ENCODE measurements at regions not wholly inside any gene's neighbourhood (a gene's known extent, or its start where the extent isn't known, plus 50 kb on each side); places are given as distances from the start of the nearest gene placed in this dataset.
"Not testable (repeated sequence)": the region's sequence is repeated elsewhere in the genome, so short reads cannot be mapped to it uniquely, and the experiment has no call there.

- no peak for DNase-seq (ENCODE audit: low read depth)
Measured at GRCh38 chr5:98503616-98504015, 269.8 kb upstream of the RGMB start.

- DNase-seq (ENCODE audit: low read depth) = no peak
Measured at GRCh38 chr5:98504505-98504904, 269.0 kb upstream of the RGMB start.

DNA sequence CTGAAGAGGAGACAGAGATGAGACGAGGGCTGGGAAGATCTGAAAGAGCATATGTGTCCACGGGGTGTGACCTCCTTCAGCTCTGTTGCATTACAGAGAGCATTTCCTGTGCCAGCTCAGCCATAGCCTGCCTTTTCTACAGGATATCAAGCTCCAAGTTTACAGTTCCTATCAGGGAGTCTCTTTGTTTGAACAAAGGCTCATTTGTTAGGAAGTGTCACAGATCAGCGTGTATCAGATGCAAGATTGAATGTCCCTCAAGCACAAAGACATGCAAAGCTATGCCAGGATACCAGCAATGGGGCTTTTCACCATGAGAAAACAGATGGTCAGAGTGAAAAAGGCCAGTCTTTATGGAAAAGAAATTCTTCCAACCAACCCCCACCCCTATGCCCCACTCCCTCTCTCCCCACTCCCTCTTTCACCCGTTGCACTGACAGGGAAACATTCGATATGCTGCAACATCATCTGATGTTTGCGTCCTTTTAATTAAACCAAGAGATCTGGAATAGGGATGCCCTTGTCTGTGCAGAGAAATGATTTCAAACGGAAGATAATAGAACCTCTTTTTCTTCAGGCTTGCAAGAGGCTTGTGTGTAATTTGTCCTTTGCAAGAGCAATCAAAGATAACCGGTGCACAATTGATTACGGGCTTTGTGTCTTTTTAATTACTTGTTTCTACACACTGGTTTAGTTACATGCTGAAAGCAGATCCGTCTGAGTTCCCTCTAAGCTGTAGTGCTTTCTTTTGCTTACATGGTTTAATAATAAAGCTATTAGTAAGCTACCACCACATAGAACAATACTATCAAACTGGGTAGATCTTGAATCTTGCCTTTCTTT lies 263.1 kb upstream of the RGMB start:
- no peak for DNase-seq (ENCODE audit: low read depth)

GRCh38 chr5:98513380-98513779 lies 260.1 kb upstream of the RGMB start:
- no peak for DNase-seq (ENCODE audit: low read depth)

DNA sequence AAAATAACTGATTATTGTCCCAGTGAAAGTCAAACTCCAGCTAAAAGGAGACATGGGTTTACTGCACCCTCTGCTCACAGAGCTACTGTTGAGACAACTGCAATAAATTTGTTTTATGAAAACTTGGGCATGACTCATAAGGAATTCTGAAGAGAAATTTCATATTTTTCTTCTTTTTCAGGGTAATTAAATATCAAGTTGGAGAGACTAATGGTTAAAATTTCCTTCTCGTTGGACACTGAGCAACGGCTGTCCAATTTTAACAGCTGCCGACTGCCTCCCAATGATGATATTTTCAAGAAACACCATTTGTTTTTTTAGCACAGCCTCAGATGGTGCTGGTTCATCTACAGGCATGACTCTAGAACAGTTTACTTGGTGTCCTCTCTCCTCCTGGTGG lies 259.2 kb upstream of the RGMB start:
- DNase-seq (ENCODE audit: low read depth) = peak; percentile 14

GRCh38 chr5:98516701-98517100 lies 256.8 kb upstream of the RGMB start:
- DNase-seq (ENCODE audit: low read depth) = no peak

DNA sequence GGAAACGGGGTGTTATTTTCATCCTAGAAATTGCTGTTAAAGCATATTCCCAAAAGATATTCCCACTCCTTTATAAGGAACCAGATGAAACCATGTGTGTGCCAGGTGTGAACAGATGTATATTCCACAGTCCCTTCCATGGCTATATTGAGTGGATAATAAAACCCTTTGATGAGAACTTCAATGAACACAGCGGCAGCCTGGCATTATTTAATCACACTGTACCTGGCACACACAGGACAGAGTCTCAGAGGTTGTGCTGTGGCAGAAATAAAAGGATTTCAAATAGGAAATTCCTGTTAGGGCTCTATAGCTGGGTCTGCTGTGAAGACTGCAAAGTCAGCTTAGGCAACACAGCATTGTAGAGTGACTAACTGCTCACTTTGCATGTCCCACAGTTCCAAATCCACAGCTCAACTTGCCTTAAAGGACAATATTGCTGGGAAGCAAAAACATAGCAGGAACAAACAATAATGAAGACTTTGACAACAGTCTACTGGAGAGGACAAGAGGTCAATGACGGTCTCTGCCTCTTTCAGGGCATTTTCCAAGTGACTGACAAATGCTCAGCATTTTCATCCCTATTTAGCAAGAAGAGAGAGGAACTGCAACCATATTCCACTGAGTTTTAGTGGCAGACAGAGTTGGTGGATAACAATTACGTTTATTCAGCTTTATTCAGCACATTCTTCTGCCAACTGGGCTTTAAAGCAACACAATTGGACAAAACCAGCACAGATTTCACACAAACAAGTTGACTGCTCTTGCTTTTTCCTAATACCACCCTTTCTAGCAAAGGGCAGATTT lies 255.7 kb upstream of the RGMB start:
- DNase-seq (ENCODE audit: low read depth) = no peak

GRCh38 chr5:98518754-98519153 lies 254.7 kb upstream of the RGMB start:
- DNase-seq (ENCODE audit: low read depth) = no peak

DNA sequence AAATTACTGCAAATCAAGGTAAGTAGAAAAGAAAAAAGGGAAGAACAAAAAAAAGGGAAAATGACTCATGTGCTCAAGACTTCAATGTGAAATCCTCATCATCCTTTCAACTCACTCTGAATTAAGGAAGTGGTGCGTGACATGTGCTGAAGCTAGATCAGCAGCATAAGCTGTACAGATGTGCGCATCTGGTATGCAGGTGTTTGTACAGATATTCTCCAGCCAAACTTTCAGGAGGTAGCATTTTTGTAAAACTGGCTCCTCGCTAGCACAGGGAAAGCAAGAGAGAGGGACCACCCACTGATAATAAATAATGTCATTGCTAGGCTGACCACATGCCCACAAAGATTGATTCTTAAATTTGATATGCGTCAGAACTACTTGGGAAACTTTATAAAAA lies 253.9 kb upstream of the RGMB start:
- no peak for DNase-seq (ENCODE audit: low read depth)

DNA sequence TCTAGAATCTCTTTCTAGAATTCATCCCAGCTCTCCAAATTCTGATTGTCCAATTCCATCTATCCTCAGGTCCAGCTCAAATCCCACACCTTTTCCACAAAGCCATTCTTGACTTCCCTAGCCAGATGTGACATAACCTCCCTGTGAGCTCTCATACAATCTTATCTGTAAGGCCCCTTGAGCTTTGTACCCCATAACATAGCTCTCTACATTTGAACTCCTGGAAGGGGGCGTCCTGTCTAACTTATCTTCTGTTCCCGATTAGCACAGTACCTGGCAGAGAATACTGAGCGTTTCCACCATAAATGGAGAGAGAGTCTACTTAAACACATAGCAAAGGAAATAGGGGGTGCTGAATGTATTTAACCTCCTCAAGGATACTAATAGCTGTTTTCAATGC lies 251.6 kb upstream of the RGMB start:
- DNase-seq (ENCODE audit: low read depth) = no peak

- no peak for DNase-seq (ENCODE audit: low read depth)
Measured at GRCh38 chr5:98524773-98525172, 248.7 kb upstream of the RGMB start.

DNA sequence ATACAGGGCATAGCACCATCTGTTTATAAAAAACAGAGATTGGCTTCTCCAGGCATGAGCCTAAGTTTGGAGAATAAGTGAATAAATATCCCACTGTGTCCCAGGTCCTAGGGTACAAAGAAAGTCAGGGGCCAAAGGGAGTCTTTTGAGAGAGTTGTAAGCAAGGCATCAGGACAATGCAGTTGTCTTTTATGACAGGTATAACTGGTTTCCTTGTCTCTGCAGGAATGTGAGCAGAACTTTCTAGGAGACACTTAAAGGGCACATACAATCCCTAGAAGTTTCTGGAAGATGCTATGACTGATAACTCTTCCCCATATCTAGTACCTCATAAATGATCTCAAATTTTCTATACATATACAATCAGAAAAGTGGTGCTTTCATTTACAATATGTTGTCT lies 245.6 kb upstream of the RGMB start:
- no peak for DNase-seq (ENCODE audit: low read depth)

- no peak for DNase-seq (ENCODE audit: low read depth)
Measured at GRCh38 chr5:98529321-98529720, 244.1 kb upstream of the RGMB start.

DNA sequence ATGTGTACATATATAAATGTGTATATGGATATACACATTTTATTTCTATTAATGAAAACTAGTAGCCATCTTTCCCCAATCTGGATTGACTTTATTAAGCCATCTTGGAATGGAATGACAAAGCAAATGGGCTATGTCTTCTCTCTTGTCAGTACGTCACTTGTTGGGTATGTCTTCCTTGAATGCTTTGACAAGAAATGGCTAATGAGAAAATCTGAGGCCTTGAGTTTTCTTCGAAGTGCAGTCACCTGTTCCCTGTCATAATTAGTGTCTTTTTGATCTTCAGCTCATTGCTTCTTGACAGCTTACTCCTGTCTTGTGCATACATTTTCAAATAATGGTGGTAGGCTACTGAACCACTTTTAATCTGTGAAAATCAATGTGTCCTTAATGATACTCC lies 243.2 kb upstream of the RGMB start:
- no peak for DNase-seq (ENCODE audit: low read depth)

GRCh38 chr5:98535901-98536300 lies 237.6 kb upstream of the RGMB start:
- DNase-seq (ENCODE audit: low read depth) = no peak

DNA sequence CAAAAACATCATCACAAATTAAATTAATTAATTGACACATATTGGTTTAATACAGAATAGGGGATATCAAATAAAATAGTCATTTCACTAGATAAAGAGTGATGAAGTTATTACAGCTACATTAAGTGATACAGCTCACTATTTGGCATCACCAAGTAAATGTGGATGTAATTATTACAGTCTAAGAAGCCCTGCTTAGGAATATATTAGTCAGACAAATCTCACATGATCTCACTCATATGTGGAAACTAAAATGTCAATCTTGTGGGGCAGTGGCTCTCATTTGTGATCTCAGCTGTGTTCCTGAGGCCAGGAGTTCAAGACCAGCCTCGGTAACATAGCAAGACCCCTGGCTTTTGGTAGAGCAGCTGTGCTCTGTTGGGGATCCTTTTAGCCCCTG lies 233.4 kb upstream of the RGMB start:
- DNase-seq (ENCODE audit: low read depth) = no peak

GRCh38 chr5:98541641-98542040 lies 231.8 kb upstream of the RGMB start:
- peak; percentile 15 for DNase-seq (ENCODE audit: low read depth)

- DNase-seq (ENCODE audit: low read depth) = no peak
Measured at GRCh38 chr5:98543490-98543889, 230.0 kb upstream of the RGMB start.

DNA sequence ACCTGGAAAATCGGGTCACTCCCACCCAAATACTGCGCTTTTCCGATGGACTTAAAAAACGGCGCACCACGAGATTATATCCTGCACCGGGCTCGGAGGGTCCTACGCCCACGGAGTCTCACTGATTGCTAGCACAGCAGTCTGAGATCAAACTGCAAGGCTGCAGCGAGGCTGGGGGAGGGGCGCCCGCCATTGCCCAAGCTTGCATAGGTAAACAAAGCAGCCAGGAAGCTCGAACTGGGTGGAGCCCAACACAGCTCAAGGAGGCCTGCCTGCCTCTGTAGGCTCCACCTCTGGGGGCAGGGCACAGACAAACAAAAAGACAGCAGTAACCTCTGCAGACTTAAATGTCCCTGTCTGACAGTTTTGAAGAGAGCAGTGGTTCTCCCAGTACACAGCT lies 226.5 kb upstream of the RGMB start:
- DNase-seq (ENCODE audit: low read depth) = not testable (repeated sequence)

DNA sequence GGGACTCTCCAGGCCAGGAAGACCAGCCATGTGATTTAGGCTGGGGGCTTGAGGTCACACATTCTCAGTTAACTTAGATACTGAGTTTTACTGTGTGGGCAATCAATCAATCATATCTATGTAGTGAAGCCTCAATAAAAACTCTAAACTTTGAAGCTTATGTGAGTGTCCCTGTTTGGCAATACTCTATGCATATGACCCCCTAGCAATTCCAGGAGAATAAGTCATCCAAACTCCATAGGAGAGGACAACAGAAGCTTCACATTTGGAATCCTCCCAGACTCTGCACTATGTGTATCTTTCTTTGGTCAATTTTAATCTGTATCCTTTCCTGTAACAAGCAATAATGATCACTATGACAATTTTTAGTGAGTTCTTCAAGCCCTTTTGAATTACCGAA lies 216.8 kb upstream of the RGMB start:
- no peak for DNase-seq (ENCODE audit: low read depth)

- DNase-seq (ENCODE audit: low read depth) = no peak
Measured at GRCh38 chr5:98557916-98558315, 215.5 kb upstream of the RGMB start.

GRCh38 chr5:98563885-98564653 lies 209.4 kb upstream of the RGMB start:
- no peak for DNase-seq (ENCODE audit: low read depth)

DNA sequence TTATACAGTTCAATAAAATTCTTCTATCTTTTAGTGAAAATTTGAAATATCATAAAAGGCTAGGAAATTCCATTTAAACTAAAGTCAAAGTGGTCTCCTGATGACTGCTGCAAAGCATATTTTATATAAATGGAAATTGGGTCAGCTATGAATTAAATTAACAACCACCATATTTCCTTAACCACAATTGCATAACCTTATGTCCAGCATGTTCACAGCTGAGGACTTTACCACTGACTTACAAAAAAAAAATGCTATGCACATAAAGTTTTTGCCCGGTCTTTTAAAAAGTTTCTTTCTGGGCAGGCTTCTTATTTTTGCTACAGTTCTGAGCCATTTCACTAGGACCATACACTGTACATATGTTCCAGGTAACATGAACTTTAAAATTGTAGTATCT lies 208.6 kb upstream of the RGMB start:
- DNase-seq (ENCODE audit: low read depth) = peak; percentile 46

Measured in amniotic epithelial cell (primary cell).